ENCODE measurements at regions not wholly inside any gene's neighbourhood (a gene's known extent, or its start where the extent isn't known, plus 50 kb on each side); places are given as distances from the start of the nearest gene placed in this dataset.

DNA sequence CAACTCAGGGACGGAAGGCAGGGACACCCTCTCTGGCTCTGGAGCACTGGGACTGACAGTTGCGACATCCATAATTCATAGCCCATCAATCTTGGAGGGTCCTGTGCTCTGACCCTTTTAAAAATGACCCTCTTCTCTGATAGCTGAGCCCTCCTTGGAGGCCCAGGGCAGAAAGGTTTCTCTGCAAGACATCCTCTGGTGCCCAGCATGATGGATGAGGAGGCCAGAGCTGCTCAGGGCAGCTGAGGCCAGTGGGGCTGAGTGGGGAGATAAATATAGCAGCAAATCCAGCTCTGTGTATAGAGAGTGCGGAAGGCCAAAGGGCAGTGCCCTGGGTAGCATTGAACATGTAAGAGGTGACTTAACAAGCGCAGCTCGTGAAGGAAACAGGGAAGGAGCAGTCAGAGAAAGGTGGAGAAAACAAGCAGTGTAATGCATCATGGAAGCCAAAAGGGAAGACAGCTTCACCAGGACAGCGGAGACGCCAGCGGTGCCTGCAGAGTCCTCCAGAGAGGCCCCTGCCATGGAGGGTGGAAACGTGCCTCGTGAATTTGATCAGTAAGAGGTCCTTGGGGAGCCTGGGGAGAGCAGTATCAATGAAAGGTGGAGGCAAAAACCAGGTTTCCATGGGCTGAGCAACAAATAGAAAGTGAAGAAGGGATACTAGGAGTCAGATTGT lies 50.4 kb upstream of the FMOD start:
- H3K9ac ChIP-seq (ENCODE audit: low read length): no peak overlapping the region
- no peaks in the 10 kb centered on the region for H3K9me2 ChIP-seq (ENCODE audit: insufficient read depth)
- CTCF ChIA-PET: no interaction called here
- TF ChIP-seq YY1 (IDR thresholded peaks at IDR 0.05; ENCODE audit: extremely low read depth, insufficient replicate concordance, low read depth, low read length): no peak
- no peak for TF ChIP-seq CEBPB (IDR thresholded peaks at IDR 0.05; ENCODE audit: low read depth)
- TF ChIP-seq TCF7L2 (IDR thresholded peaks at IDR 0.05; ENCODE audit: borderline replicate concordance, extremely low read depth, insufficient read depth, insufficient read length): no peak
- no peak for TF ChIP-seq EGR1 (IDR thresholded peaks at IDR 0.05; ENCODE audit: low read depth)
- TF ChIP-seq, protein P1, sequence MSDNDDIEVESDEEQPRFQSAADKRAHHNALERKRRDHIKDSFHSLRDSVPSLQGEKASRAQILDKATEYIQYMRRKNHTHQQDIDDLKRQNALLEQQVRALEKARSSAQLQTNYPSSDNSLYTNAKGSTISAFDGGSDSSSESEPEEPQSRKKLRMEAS (IDR thresholded peaks at IDR 0.05): no peak
- no peak for TF ChIP-seq CBX3 (IDR thresholded peaks at IDR 0.05; ENCODE audit: low read depth)
- no peak for TF ChIP-seq ELF1 (IDR thresholded peaks at IDR 0.05; ENCODE audit: borderline replicate concordance, low read depth)
- no peak for TF ChIP-seq ATF3 (IDR thresholded peaks at IDR 0.05)
- TF ChIP-seq EZH2phosphoT487 (IDR thresholded peaks at IDR 0.05; ENCODE audit: borderline replicate concordance): no peak
- no peaks in the 10 kb centered on the region for H3K9me3 ChIP-seq (ENCODE audit: control insufficient read depth in 1 of 2, insufficient read depth in 1 of 2, low read depth in 1 of 2, low read length in 2 of 2)
- no peaks in the 10 kb centered on the region for H4K20me1 ChIP-seq (ENCODE audit: insufficient read depth)
- H2AFZ ChIP-seq (ENCODE audit: low read depth, low read length, poor library complexity, severe bottlenecking): no peak overlapping the region
- DNase-seq (ENCODE audit: low read depth, low spot score): no peak
- H3K27ac ChIP-seq (ENCODE audit: low read depth, low read length): no peak overlapping the region
- no peaks in the 10 kb centered on the region for H3K79me2 ChIP-seq (ENCODE audit: insufficient read depth, low read length)
- no peaks in the 10 kb centered on the region for H3K36me3 ChIP-seq (ENCODE audit: control insufficient read depth in 1 of 2, insufficient read depth in 2 of 2, low read length in 2 of 2)
- POLR2A ChIA-PET: no interaction called here
- no TSS peak for BruUV-seq (replicated peaks)
- H3K4me2 ChIP-seq (ENCODE audit: low read length): no peak overlapping the region
- H3K27me3 ChIP-seq (ENCODE audit: insufficient read depth, low read length): no peaks in the 10 kb centered on the region
- no peaks in the 10 kb centered on the region for H3K4me1 ChIP-seq (ENCODE audit: control insufficient read depth in 1 of 2, insufficient read depth in 2 of 2, low read length in 2 of 2)
- ATAC-seq: no peak
- no peak overlapping the region for H3K4me3 ChIP-seq (replicated peaks in 1 of 2; ENCODE audit: low read depth in 1 of 2, low read length in 2 of 2)
- intact Hi-C loops (cut with micrococcal nuclease): no loop called here
- RAD21 ChIA-PET (ENCODE audit: low non-redundant PET in 1 of 2, low total read pairs in 2 of 2, uncharacterized antibody in 2 of 2, unreplicated experiment in 2 of 2): no interaction called here

- Histone ChIP-seq H2AFZ (ENCODE audit: low read depth, low read length, poor library complexity, severe bottlenecking) (no peak overlapping the region), H3K27ac (ENCODE audit: low read depth, low read length) (no peak overlapping the region), H3K79me2 (ENCODE audit: insufficient read depth, low read length) (no peaks in the 10 kb centered on the region), H3K9ac (ENCODE audit: low read length) (no peak overlapping the region), H3K4me1 (ENCODE audit: control insufficient read depth in 1 of 2, insufficient read depth in 2 of 2, low read length in 2 of 2) (no peaks in the 10 kb centered on the region), H4K20me1 (ENCODE audit: insufficient read depth) (no peaks in the 10 kb centered on the region), H3K4me2 (ENCODE audit: low read length) (no peak overlapping the region), H3K9me3 (ENCODE audit: control insufficient read depth in 1 of 2, insufficient read depth in 1 of 2, low read depth in 1 of 2, low read length in 2 of 2) (no peaks in the 10 kb centered on the region), H3K4me3 (replicated peaks in 1 of 2; ENCODE audit: low read depth in 1 of 2, low read length in 2 of 2) (no peak overlapping the region), H3K9me2 (ENCODE audit: insufficient read depth) (no peaks in the 10 kb centered on the region), H3K27me3 (ENCODE audit: insufficient read depth, low read length) (no peaks in the 10 kb centered on the region), H3K36me3 (ENCODE audit: control insufficient read depth in 1 of 2, insufficient read depth in 2 of 2, low read length in 2 of 2) (no peaks in the 10 kb centered on the region)
- intact Hi-C loops (cut with micrococcal nuclease): no loop called here
- RAD21 ChIA-PET (ENCODE audit: low non-redundant PET in 1 of 2, low total read pairs in 2 of 2, uncharacterized antibody in 2 of 2, unreplicated experiment in 2 of 2): no interaction called here
- ATAC-seq: no peak
- no peak for DNase-seq (ENCODE audit: low read depth, low spot score)
- no TSS peak for BruUV-seq (replicated peaks)
- CTCF ChIA-PET: no interaction called here
- POLR2A ChIA-PET: no interaction called here
- TF ChIP-seq CBX3 (IDR thresholded peaks at IDR 0.05; ENCODE audit: low read depth) (no peak), EGR1 (IDR thresholded peaks at IDR 0.05; ENCODE audit: low read depth) (no peak), POLR2A (IDR thresholded peaks at IDR 0.05; ENCODE audit: borderline replicate concordance, extremely low read depth, insufficient read depth, insufficient read length) (no peak), TCF7L2 (IDR thresholded peaks at IDR 0.05; ENCODE audit: borderline replicate concordance, extremely low read depth, insufficient read depth, insufficient read length) (no peak)
- TF ChIP-seq, protein P1 (IDR thresholded peaks at IDR 0.05): no peak
These were observed 51.2 kb upstream of the FMOD start for GRCh38 chr1:203402152-203402551.

All from HCT116 (cell line).